Activated T-cell treated with anti-CD3 and anti-CD28 coated beads for 24 hours (primary cell): ENCODE measurements at regions not wholly inside any gene's neighbourhood (a gene's known extent, or its start where the extent isn't known, plus 50 kb on each side); places are given as distances from the start of the nearest gene placed in this dataset.

Experiments used
- DNase-seq: peaks from one replicate; pipeline ENCODE4 v3.0.0-alpha.2; 2020; ENCODE audit warnings: low read depth

DNA sequence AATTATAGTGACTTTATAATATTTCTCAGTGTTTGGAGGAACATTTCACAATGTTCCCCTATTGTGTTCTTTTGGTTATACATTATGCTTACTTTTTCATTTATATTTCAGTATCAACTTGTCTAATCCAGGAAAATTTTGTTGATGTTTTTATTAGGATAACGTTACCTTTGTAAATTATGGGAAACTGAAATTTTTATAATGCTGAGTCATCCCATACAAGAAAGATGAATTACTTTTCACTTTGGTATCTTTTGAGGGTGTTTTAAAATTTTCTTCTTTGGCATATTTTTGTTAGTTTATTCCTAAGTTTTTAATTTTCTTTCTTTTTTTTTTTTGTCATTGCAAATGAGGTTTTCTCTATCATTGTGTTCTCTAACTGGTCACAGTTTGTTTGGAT lies 542.7 kb downstream of the SLC16A7 start:
- DNase-seq, result no peak

DNA sequence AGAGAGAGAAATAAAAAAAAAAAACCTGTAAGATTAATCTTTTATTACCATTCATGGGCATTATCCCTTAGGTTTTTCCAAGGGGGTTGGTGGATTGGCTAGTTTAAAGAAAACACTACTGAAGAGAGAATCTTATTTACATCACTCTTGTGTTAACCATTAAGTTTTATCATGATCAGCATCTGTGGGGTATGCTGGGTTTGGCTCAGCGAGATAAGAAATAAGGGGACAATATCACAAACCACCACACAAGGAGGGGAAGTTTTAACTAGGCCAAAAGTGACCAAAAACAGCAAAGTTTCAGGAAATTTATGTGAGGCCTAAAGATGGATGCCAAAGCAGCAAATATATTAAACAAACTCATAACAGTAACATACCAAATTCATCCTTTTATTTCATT lies 548.6 kb downstream of the SLC16A7 start:
- no peak for DNase-seq

DNA sequence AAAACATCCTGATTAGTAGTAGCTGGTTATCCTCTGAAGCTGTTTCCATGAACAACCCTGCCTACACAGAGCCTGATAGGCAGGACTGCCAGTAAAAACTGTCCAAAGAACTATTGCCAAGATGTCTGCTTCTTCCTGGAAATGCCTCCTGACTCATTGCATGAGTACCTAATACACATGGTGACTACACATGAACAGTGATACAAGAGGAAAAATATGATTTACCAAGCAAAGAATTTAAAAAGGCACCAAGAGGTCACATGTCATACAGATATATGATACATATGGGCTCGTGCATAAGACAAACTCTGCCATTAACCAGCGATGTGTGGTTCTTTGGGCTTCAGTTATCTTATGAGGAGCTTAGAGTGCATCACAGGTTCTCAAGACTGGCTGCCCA lies 552.3 kb downstream of the SLC16A7 start:
- DNase-seq, result no peak

DNA sequence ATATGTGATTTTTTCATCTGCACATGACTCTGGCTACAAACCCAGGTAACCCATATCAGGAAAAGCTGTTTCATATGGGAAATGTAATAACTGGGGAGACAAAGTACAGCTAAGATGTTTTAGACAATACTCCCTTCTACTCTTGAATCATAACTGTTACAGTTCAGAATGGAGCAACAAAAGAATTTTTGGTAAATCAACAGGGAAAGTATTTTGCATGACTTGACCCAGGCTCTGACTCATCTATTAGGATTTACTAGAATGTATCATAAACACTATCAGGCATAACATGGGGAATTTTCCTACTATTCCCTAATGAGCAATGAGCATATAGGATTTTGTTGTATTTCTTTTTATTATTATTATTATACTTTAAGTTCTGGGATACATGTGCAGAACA lies 553.0 kb downstream of the SLC16A7 start:
- DNase-seq, result no peak

DNA sequence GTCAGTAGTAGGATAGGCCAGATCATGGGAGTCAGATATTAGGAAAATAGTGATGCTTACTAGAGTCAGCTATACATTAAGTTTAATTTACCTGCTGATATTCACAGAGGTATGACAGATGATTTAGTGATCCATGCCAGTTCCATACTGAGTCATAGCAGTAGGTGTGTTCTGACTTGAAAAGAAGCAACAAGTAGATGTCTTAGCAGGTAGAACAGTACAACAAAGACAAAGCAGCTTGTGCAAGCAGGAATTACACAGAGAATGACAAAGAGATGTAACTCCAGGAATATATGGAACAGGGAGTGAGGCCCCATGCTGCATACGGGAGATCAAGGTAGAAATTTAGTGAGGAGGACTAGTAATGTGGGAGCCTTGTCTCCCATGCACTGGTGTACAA lies 556.9 kb downstream of the SLC16A7 start:
- DNase-seq, result no peak

DNA sequence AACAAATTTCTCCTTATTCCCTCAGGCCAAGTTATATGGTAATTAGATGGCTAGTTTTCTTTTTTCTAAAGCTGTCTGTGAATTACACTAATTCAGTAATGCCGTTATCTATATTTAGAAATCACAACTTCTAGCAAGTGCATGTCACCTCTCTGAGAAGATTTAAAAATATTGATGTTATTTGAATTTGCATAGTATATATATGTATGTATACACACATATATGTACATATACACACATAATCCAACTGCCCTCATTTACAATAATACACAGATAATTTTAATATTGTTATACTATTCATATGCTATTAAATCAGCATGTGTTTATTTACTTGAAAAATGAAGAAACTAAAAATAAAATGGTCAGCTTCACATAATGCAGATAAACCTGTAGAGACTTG lies 563.9 kb downstream of the SLC16A7 start:
- no peak for DNase-seq

DNA sequence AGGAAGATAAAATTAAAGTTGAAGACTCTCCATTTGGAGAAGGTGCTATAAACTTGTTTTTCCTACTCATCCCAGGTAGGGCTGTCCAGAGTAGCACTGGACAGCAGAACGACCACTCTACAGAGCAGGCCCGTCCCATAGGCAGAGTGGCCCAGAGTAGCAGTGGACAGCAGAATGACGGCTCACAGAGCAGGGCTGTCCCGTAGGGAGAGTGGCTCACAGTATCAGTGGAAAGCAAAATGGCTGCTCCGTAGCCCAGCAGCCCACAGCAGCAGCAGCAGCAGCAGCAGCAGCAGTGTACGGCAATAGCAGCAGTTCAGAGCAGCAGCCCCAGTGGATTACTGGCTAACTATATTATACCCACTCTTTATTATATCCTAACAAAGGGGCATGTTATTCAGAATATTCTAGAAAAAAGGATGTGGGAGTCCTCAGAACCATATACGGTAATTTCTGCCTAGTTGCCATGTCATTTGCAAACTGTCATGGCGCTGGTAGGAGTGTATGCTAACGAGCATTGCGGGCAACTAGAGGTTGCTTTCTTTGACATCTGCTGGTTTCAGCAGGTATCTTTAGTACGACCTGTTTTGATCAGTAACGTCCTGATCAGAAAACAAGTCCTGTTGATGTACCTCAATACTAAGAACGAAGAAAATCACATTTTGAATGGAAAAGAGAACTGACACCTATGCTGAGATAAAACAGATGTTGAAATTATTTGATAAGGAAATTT lies 567.3 kb downstream of the SLC16A7 start:
- no peak for DNase-seq

DNA sequence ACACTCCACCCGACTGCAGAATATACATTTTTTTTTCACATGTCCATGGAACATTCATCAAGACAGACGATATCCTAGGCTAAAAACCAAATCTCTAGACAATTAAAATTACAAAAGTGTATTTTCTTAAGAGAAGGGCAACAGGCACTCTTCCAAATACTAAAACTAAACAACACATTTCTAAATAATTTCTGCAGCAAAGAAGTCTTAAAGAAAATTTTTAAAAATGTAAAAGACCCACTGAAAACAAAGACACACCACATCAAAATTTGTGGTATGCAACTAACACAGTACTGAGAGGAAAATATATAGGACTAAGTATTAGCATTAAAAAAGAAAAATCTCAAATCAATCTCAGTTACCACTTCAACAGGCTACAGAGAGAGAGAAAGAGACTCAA lies 570.0 kb downstream of the SLC16A7 start:
- no peak for DNase-seq

DNA sequence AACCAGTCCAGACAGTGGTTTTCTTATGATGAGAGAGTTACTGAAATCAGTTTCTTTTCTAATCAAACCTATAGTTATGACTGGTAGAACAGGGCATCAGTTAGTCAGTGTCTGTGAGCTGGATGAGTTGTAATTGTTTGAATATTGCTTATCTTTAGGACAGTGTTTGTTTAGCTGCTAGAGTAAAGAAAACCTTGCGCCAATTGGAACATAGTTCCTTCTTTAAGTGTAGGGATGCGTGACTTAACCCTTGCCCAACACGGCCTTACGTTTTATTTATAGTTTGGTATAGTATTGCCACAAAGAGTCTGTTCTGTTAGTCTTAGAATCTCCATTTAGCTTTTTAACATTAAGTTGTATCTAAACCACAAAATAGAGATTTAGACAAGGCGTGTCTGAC lies 572.6 kb downstream of the SLC16A7 start:
- no peak for DNase-seq

DNA sequence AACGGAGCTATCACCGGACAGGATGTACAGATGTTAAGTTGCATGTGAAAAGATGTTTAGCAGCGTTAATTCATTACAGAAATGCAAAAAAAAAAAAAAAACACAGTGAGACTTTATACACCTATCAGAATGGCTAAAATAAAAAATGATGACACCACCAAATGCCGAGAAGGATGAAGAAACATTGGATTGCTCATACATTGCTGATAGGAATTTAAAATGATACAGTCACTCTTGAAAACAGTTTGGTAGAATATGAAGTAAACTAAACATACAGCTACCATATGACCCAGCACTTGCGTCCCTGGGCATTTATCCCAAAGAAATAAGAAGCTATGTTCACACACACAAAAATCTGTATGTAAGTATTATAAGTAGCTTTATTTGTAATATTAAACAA lies 574.1 kb downstream of the SLC16A7 start:
- DNase-seq, result no peak

DNA sequence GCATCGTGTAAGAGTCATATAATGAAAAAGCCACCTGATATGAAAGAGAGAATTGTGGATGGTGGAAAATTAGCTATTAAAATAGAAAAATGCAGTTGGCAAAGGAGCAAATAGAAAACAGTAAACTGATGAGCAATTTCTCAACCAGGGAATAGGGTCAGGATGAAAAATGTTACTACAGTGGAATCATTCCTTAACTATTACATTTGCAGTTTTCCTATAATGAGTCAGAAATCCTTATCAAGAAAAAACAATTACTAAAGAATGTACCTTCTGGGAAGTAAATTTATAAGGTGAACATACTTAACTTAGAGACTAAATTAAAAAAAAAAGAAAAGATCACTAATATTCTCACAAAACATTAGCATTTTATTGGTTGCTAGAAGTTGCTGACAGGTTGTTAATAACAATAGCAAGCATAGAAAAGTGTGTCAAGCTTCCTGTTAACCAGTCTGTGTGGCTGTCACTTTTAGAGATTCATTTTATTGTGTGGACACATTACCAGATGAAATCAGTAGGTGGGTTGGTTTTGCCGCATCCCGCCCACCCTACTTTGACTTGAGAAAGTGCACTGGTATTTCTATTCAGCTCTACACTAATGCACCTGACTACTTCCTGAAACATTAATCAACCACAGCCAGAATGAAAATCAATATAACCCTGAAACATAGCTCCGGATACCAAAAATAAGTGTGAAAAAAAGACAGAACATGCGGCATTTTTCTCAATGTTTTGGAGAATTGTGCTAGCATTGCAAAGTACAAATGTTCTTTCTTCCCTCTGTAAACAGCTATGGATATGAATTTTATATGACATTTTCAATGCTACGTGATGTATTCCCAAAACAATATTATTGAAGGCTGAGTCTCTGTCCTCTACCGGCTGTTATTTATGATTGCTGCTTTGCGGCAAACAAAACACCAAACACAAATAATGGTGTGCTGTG lies 576.7 kb downstream of the SLC16A7 start:
- no peak for DNase-seq

DNA sequence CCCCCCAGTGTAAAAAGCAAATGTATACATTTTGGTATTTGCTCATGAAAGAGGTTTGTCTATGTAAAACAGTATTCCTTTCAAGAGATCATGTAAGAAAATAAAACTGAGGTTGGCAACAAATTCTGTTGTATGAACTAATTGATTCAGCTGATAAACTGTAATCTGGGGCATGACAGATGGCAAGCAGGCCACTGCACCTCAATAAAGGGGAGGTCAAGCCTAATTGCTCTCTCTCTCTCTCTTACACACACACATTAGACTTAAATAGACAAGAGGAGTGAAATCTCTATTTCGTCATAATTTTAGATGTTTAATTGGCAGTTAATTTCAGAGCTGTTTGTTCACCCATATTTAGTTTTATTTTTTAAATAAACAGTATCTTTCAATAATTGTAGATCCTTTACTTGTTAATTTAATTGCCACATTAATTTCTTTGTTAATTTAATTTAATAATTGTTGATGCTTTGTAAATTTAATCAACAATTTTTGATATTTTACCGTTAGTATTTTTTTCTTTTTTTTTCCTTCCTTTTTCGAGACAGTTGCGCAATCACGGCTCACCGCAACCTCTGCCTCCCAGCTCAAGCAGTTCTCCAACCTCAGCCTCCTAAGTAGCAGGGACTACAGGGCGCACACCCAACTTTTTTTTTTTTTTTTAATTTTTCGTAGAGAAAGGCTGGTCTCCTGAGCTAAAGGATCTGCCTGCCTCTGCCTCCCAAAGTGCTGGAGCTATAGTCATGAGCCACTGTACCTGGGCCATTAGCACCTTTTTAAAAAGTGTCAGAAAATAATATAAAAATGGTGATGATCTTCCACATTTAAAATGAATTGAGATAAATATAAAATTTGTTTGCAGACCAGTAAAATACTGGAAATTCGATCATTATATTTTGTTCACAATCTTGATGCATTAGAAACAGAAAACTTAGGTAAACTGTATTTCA lies 577.7 kb downstream of the SLC16A7 start:
- no peak for DNase-seq

DNA sequence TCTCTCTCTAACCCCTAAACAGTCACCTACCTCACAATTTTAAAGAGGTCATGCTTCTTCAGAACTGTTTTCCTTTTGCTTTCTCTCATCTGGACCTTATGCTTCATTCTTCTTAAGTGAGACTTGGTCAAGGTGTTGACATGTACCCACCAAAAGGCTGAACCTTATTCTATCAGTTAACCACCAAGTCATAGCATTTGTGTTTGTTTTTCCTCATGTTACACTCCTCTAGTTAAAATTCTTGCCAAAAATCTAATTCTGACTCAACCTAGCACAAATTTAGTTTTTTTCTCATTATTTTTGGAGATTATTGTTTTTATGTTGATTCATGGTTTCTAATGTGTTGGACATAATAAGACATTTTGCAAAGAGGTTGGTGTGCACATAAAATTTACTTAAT lies 578.6 kb downstream of the SLC16A7 start:
- no peak for DNase-seq

DNA sequence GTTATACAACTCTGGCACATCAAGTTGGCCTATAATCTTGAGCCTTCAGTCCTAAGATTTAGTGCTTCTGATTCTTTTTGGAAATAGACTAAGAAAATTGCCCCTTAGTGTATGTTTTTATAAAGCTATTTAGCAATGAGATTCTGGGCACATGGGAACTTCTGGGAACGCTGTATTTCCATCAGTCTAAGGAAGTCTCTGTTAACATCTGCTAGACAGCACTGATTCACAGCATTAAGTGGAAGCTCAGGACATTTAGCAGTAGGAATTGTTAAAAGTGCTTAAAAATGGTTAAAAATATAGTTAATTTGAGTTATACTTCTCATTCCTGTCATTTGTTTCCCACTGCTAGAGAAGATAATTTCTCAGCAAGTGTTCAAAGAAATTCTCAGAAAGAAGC lies 579.1 kb downstream of the SLC16A7 start:
- no peak for DNase-seq

DNA sequence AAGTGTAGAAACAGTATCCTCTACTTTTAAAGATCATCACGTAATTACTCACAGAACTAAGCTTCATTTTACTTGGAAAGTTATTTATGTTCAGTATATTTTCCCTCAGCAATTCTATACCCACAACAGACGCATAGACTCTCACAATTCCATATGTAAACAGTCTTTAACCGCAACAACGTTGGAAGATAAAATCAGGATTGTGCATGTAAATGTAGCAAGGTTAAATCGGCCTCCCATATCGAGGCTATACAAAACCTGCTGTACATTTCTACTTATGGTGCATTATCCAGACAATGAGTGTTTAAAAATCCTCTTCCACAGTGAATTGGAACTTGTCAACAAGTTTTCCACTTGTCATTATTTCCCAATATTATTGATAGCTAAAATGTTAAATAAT lies 581.1 kb downstream of the SLC16A7 start:
- no peak for DNase-seq

DNA sequence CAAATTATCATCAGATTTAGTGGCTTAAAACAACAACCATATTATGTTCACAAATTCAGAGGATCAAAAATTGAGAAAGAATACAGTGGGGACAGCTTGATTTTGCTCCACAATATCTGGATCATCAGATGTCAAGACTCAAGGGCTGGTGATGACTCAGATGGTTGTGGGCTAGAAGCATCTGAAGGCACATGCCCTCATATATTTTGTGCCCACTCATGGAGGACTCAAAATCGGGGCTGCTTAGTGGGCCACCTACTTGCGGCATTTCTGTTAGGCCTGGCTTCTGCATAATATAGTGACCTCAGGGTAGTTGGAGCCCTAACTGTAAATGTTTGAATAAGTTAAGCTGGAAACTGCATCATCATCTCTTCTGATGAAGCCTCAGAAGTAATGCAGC lies 584.5 kb downstream of the SLC16A7 start:
- no peak for DNase-seq

DNA sequence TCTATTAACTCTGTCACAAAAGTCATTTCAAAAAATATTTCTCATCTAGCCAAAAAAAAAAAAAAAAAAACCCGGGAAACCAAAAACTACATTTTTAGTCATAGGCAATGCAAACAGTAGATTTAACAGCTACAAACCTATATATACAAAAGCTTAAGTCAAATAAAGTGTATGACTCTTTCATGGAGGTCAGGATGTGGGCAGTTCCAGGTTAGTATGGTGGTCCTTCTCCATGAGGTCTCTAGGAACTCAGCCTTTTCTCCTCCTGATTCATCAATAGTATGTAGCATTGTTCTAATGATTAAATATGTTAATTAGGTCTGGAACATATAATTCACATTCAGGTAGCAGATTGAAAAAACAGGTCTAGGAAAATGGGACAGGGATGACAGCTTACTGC lies 586.5 kb downstream of the SLC16A7 start:
- DNase-seq, result no peak

DNA sequence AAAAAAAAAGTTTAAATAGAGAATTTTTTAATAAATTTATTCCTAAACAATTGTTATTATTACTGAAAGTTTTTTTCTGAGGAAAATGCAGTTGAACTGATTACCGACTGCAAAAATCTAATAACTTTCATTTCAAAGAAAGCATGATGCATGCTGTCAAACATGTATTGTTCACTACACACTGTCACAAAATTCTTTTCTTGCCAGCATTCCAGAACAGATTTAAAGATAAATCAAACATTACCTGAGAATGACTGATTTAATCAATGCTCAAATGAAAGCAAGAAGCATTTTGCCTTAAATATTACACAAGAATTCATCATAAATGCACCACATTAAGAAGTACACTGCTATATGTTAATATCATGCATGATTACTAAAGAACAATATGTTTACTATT lies 588.3 kb downstream of the SLC16A7 start:
- DNase-seq, result no peak

DNA sequence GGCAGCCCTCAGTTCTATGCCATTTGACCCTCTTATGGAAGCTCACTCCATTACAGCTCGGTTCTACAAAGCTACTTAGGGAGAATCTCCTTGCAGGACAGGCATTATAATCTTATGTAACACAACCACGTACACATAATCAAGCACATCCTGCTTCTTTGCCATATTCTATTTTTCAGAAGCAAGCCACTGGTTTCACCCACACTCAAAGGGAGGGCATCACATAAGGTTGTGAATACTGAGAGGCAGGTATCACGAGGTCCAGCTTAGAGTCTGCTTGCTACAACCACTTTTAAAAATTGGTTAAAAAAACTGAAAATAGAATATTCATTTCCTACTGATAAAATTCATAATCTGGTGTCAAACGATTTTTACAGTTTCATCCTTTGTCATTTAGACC lies 589.2 kb downstream of the SLC16A7 start:
- DNase-seq, result no peak

DNA sequence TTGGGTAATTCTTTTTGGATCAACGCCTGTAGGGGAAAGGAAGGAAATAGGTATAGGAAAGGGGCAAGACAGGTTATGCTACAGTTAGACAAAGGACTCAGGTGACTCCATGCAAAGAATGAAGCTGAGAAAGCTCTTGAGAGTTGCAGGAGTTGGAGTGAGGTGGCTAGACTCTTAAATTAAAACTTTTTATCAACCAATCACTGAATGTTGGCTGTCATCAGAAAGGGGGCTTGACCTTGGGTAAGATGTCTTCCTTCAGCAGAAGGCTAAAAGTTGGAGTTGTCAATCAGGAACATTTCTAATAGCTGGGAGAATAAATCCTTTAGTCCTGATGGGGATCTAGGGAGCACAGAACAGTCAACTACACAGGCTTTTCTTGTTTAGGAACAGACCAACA lies 595.4 kb downstream of the SLC16A7 start:
- no peak for DNase-seq

DNA sequence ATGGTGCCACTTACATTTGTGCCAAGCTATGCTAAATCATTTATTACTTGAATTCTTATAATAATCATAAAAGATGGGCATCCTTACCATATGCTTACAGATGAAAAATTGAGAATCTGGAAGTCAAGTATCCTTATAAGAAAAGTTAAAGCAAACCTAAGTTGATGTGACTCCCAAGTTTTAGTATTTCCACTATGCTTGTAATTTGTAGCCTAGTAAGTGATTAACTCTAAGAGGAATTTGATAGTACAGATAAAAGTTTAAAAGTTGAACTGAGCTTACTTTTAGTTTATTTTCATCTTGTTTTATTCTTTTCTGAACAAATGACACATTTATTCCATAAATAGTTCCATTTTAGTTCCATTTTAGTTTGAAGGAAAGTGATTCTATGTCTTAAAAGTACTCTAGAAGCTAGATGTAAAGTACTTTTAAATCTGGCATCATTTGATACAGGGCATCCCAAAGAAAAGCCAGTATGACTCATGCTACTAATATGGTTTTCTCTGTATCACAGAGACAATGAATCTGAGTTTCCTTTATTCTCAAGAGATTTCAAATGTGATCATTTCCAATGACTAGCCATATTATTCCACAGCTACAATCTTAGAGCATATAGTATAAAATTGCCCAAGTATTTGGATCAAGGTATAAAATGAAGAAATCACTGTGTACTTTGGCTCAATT lies 596.0 kb downstream of the SLC16A7 start:
- DNase-seq, result no peak

DNA sequence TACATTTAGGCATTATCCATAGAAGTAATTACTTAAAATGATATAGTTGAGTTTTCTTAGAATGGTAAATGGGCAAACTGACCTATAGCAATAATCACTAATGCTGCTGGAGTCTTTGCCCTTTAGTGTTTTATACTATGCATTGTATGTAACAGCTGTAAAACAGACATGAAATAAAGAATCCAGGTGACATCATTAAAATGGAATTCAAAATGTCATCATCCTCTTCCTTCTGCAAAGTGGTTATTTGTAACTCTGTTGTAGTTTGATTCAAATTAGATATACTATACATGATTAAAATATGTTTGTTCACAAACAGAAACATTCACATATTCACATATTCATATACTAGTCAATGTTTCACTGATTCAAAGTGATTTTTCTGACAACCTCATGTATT lies 598.8 kb downstream of the SLC16A7 start:
- DNase-seq, result no peak
